Neutrophil (primary cell): ENCODE measurements at regions not wholly inside any gene's neighbourhood (a gene's known extent, or its start where the extent isn't known, plus 50 kb on each side); places are given as distances from the start of the nearest gene placed in this dataset.

Experiments used
- H3K27ac ChIP-seq: fragments of 200-600 bp; sonication (generic); 2 replicates; pipeline ENCODE4 v1.5.1; 2016; ENCODE audit warnings: mild to moderate bottlenecking, moderate library complexity
- H3K27me3 ChIP-seq: fragments of 200-600 bp; sonication (generic); 2 replicates; pipeline ENCODE4 v1.6.0; 2016; ENCODE audit warnings: mild to moderate bottlenecking
- H3K36me3 ChIP-seq: fragments of 200-600 bp; sonication (generic); 2 replicates; pipeline ENCODE4 v1.5.1; 2017
- H3K4me1 ChIP-seq, 2 experiments: fragments of 200-600 bp in 1 of 2; sonication (generic) in 1 of 2; 1 replicate in 1 of 2; 2 replicates in 1 of 2; pipeline versions ENCODE4 v1.5.1 to v1.6.1; 2013 to 2016; ENCODE audit warnings: low read depth in 1 of 2, low read length in 1 of 2, mild to moderate bottlenecking in 1 of 2, moderate library complexity in 1 of 2; ENCODE audit not compliant: control insufficient read depth in 1 of 2, insufficient read depth in 1 of 2
- H3K4me3 ChIP-seq, 2 experiments: fragments of 200-600 bp in 1 of 2; sonication (generic) in 1 of 2; 1 replicate in 1 of 2; 2 replicates in 1 of 2; pipeline ENCODE4 v1.5.1; 2013 to 2016; ENCODE audit warnings: low read depth in 1 of 2, low read length in 1 of 2, mild to moderate bottlenecking in 1 of 2, moderate library complexity in 1 of 2
- H3K9me3 ChIP-seq: fragments of 200-600 bp; sonication (generic); 2 replicates; pipeline ENCODE4 v1.5.1; 2016
- TF ChIP-seq, protein P1 (sequence below): fragments of 200-600 bp; sonication (generic); IDR thresholded peaks from 2 replicates; pipeline ENCODE4 v1.5.1; 2016; ENCODE audit warnings: antibody characterized with exemption

DNA sequence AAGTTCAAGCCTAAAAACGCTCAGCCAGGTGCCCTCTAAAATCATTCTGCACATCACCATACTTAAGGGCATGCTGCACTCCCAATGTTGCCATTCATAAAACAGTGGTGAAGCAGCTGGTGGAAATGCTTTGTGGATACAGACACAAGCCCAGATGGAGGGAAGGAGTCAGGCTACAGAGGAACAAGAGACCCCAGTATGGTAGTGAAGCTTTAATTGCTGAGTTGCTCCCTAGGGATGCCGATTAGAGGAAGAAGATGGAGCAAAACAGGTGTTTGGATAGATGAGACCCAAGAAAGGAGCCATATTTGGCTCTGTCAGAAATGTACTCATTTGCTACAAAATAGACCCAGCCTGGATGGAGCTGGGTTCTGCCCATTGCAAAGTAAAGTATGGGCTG, 230.5 kb downstream of the NSG2 start:
- Histone ChIP-seq H3K27ac (no peak overlapping the region), H3K4me1 (no peaks in the 10 kb centered on the region), H3K4me3 (no peak overlapping the region), H3K36me3 (no peaks in the 10 kb centered on the region), H3K9me3 (no peaks in the 10 kb centered on the region), H3K27me3 (peaks cover 4% of the 10 kb centered on the region)
- TF ChIP-seq, protein P1, sequence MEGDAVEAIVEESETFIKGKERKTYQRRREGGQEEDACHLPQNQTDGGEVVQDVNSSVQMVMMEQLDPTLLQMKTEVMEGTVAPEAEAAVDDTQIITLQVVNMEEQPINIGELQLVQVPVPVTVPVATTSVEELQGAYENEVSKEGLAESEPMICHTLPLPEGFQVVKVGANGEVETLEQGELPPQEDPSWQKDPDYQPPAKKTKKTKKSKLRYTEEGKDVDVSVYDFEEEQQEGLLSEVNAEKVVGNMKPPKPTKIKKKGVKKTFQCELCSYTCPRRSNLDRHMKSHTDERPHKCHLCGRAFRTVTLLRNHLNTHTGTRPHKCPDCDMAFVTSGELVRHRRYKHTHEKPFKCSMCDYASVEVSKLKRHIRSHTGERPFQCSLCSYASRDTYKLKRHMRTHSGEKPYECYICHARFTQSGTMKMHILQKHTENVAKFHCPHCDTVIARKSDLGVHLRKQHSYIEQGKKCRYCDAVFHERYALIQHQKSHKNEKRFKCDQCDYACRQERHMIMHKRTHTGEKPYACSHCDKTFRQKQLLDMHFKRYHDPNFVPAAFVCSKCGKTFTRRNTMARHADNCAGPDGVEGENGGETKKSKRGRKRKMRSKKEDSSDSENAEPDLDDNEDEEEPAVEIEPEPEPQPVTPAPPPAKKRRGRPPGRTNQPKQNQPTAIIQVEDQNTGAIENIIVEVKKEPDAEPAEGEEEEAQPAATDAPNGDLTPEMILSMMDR: no peak

DNA sequence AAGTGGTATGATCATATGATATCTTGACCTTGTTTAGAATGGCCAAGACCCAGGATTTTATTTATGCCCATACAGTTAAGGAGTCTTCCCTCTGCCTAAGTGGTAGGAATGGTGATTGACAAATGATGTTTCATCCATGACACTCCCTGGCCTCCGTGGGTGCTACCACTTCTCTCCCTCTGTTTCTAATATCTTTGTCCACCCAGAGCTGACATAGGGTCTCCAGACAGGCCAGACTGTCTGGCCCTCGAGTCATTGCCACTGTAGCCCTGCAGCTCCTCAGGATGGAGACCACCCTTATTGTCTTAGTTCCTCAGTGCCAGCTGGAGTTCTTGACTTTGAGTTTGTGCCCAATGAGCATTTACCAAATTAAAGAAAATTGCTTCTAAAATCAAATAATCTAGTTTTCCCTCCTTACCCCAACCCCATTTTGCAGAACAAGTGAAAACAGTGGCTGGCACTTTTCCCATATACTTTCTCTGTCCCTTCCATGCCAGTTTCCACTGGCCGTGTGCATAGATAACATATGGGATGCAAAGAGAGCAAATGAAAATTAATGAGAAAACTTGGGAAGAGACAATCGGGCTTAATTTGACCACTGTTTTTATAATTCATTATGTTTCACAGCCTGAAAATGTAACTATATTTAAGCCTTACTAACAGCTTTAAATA, 235.7 kb downstream of the NSG2 start:
- Histone ChIP-seq H3K4me3 (no peak overlapping the region), H3K9me3 (no peaks in the 10 kb centered on the region), H3K27ac (no peak overlapping the region), H3K36me3 (no peaks in the 10 kb centered on the region), H3K27me3 (peaks cover 5% of the 10 kb centered on the region), H3K4me1 (no peaks in the 10 kb centered on the region)
- TF ChIP-seq, protein P1: no peak

DNA sequence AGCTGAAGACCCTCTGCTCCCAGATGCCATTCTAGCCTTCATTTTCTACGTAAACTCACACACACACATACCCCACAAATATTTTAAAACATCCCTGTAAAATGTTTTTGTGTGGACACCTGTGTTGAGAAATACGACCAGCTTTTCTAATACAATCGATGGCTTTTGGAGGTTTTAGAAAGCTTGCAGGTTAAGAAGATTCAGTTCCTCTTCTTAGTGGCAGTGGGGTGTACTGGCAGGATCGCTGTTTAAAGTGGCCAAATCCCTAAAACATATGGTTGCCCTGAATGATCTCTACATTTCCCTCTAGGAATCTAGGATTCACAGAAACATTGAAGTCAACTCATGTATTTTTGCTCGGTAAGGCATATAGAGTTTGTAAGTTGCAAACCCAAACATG, 236.3 kb downstream of the NSG2 start:
- H3K36me3 ChIP-seq: no peaks in the 10 kb centered on the region
- TF ChIP-seq, protein P1: no peak

DNA sequence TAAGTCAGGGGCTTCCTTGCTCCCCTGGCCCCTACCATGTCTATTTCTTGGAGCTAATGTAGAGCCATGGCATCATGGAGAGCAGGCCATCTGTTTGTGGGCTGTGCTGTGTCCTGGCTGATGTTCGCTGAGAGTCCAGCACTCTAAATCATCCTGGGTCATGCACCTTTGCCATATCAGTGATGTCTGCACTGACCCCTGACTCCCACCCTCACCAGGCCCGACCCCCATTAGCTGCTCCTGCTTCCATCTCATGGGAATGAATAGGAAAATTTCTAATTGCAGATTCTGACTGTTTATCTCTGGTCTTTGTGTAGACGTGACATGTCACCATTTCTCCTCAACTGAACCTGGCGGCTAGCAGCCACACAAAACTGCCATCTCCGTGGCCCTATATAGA, 236.9 kb downstream of the NSG2 start:
- peaks cover 5% of the 10 kb centered on the region for H3K27me3 ChIP-seq
- no peaks in the 10 kb centered on the region for H3K9me3 ChIP-seq
- TF ChIP-seq, protein P1: no peak

More for the DNA sequence above, 236.3 kb downstream of the NSG2 start:
- no peaks in the 10 kb centered on the region for H3K4me1 ChIP-seq
- H3K27me3 ChIP-seq: peaks cover 5% of the 10 kb centered on the region
- H3K27ac ChIP-seq: no peak overlapping the region
- no peak overlapping the region for H3K4me3 ChIP-seq
- H3K9me3 ChIP-seq: no peaks in the 10 kb centered on the region

DNA sequence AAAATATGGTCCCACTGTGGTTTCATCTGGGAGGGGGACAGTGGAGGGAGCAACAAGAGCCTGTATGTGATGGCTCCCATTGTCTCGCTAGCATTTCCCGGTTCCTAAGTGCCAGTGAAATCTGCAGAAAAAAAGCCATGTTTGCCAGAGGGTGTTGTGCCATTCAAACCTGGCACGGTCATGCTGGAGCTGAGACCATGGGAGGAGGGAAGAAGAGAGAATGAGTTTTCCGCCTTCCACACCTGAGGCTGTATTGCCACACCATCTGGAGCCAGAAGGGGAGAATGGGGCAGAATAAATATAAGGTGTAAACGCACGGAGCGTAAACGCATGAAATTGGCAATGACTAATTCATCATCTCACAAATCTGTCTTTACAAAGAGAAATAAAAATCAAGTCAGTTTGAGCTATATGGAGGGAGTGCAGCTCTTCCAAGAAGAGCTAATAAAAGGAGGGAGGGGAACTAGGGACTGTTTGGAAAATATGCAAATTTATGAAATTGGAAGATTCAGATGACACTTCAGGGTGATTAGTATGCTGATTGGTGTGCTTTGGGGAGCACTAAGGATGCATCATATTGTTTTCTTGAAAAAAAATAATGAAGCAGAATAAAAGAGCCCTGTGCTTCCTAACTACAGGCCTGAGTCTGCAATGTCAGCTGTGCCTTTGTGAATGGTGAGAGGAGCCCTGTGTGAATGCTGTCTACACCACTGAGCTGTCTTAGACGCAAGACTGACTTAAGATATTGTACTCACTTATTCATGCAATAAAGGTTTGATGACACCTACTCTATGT, 237.9 kb downstream of the NSG2 start:
- Histone ChIP-seq H3K9me3 (no peaks in the 10 kb centered on the region), H3K27me3 (peaks cover 5% of the 10 kb centered on the region), H3K27ac (no peak overlapping the region), H3K36me3 (no peaks in the 10 kb centered on the region), H3K4me3 (no peak overlapping the region), H3K4me1 (no peaks in the 10 kb centered on the region)
- TF ChIP-seq, protein P1: no peak

More for the DNA sequence above, 236.9 kb downstream of the NSG2 start:
- Histone ChIP-seq H3K4me3 (no peak overlapping the region), H3K27ac (no peak overlapping the region), H3K36me3 (no peaks in the 10 kb centered on the region), H3K4me1 (no peaks in the 10 kb centered on the region)
